Panc1 (cell line): ENCODE measurements at regions not wholly inside any gene's neighbourhood (a gene's known extent, or its start where the extent isn't known, plus 50 kb on each side); places are given as distances from the start of the nearest gene placed in this dataset.

ENCODE experiments used
- ATAC-seq: fragments of 200-7000 bp; cut with Tn5 transposase; 2 replicates; pipeline ENCODE4 v1.9.1; 2020; ENCODE audit warnings: mild to moderate bottlenecking, moderate library complexity
- BruUV-seq: library from RNA; stranded (reverse); fragments of 400-500 nt; replicated peaks from 2 replicates; lab custom pipeline; 2021; lab: Mats Ljungman, UMichigan
- CTCF ChIA-PET: fragments of 300-600 bp; sonication (Branson Sonifier 250); formaldehyde crosslinking; loops from one replicate; lab custom pipeline; 2022; ENCODE audit warnings: antibody characterized with exemption; lab: Charles Lee
- POLR2A ChIA-PET: fragments of 300-600 bp; sonication (Branson Sonifier 250); formaldehyde crosslinking; loops from one replicate; lab custom pipeline; 2022; ENCODE audit warnings: antibody characterized with exemption; lab: Charles Lee
- DNase-seq: peaks from one replicate; pipeline ENCODE4 v3.0.0-alpha.2; 2010; ENCODE audit warnings: low read depth, low spot score
- H3K27ac ChIP-seq: 2 replicates; pipeline ENCODE4 v1.5.1; 2011; ENCODE audit warnings: mild to moderate bottlenecking, low read length, inconsistent platforms
- H3K27me3 ChIP-seq: fragments of 200-500 bp; sonication (Bioruptor generic); 2 replicates; pipeline ENCODE4 v1.6.0; 2014; ENCODE audit warnings: low read length, inconsistent platforms; ENCODE audit not compliant: control insufficient read depth, insufficient read depth
- H3K36me3 ChIP-seq: fragments of 200-500 bp; sonication (Bioruptor generic); 2 replicates; pipeline ENCODE4 v1.5.1; 2014; ENCODE audit warnings: inconsistent platforms, mild to moderate bottlenecking, low read length, moderate library complexity; ENCODE audit not compliant: control insufficient read depth, insufficient read depth
- H3K4me1 ChIP-seq: 2 replicates; pipeline ENCODE4 v1.5.1; 2011; ENCODE audit warnings: inconsistent platforms, mild to moderate bottlenecking, low read length, moderate library complexity; ENCODE audit not compliant: control insufficient read depth, insufficient read depth
- H3K4me3 ChIP-seq, 2 experiments: 2 replicates each; pipeline ENCODE4 v1.5.1; 2011 to 2012; ENCODE audit warnings: low read depth in 2 of 2, low read length in 2 of 2, mild to moderate bottlenecking in 2 of 2, inconsistent platforms in 1 of 2, moderate library complexity in 1 of 2
- H3K9me3 ChIP-seq: fragments of 200-500 bp; sonication (Bioruptor generic); 2 replicates; pipeline ENCODE4 v1.5.1; 2014; ENCODE audit warnings: low read depth, mild to moderate bottlenecking, inconsistent platforms, low read length, moderate library complexity; ENCODE audit not compliant: control insufficient read depth, insufficient read depth
- CTCF ChIP-seq: fragments of 450-650 bp; IDR thresholded peaks from 2 replicates; pipeline ENCODE4 v1.5.1; 2017; ENCODE audit warnings: mild to moderate bottlenecking
- POLR2AphosphoS5 ChIP-seq: IDR thresholded peaks from 2 replicates; pipeline ENCODE4 v1.6.1; 2012; ENCODE audit warnings: mild to moderate bottlenecking, low read depth, low read length, moderate library complexity
- REST ChIP-seq, 2 experiments: IDR thresholded peaks; 2 replicates each; pipeline ENCODE4 v1.6.1; 2011 to 2012; ENCODE audit warnings: low read depth in 2 of 2, control low read depth in 1 of 2, low read length in 1 of 2, mild to moderate bottlenecking in 1 of 2, moderate library complexity in 1 of 2; ENCODE audit not compliant: insufficient read depth in 1 of 2
- SIN3A ChIP-seq: IDR thresholded peaks from 2 replicates; pipeline ENCODE4 v1.6.1; 2012; ENCODE audit warnings: low read depth, mild to moderate bottlenecking, low read length, moderate library complexity, borderline replicate concordance; ENCODE audit not compliant: insufficient read depth
- TCF7L2 ChIP-seq: IDR thresholded peaks from 2 replicates; pipeline ENCODE4 v1.6.1; 2011; ENCODE audit warnings: mild to moderate bottlenecking, low read depth, low read length, inconsistent platforms
- in situ Hi-C: cut with HindIII; loops from 2 replicates; pipeline ENCODE4 v1.10.0; 2016; ENCODE audit warnings: low sequenced_read_pairs, low pct_unique_long_range_greater_than_20kb
- intact Hi-C: fragments of 100-400 bp; cut with micrococcal nuclease; formaldehyde crosslinking; loops from one replicate; pipeline ENCODE4 v1.10.0; 2022; ENCODE audit not compliant: unreplicated experiment

GRCh38 chr1:166383635-166384346 lies 217.0 kb upstream of the FAM78B start:
- no peaks in the 10 kb centered on the region for H3K4me1 ChIP-seq
- no peak overlapping the region for H3K27ac ChIP-seq
- no peaks in the 10 kb centered on the region for H3K36me3 ChIP-seq
- ATAC-seq (no peak), DNase-seq (no peak)
- ChIA-PET POLR2A (no interaction called here), CTCF (no interaction called here)
- no peaks in the 10 kb centered on the region for H3K9me3 ChIP-seq
- in situ Hi-C loops = no loop called here
- BruUV-seq = no TSS peak
- no peaks in the 10 kb centered on the region; the same call in 1 of the 2 replicates for H3K27me3 ChIP-seq
- TF ChIP-seq TCF7L2 = no peak
- no peak for TF ChIP-seq REST (IDR thresholded peaks at IDR 0.05; ENCODE audit: insufficient read depth in 1 of 2, low read depth in 2 of 2, low read length in 1 of 2)
- no peak for TF ChIP-seq POLR2AphosphoS5
- no peak for TF ChIP-seq SIN3A
- TF ChIP-seq CTCF = no peak
- no peak overlapping the region for H3K4me3 ChIP-seq
- intact Hi-C loops = no loop called here

- H3K27me3 ChIP-seq = no peaks in the 10 kb centered on the region; the same call in 1 of the 2 replicates
- ChIA-PET CTCF (no interaction called here), POLR2A (no interaction called here)
These were observed 218.1 kb upstream of the FAM78B start for GRCh38 chr1:166384948-166385347.

More at GRCh38 chr1:166384948-166385347, 218.1 kb upstream of the FAM78B start:
- no peak overlapping the region for H3K4me3 ChIP-seq
- in situ Hi-C loops = no loop called here
- TF ChIP-seq CTCF (no peak), SIN3A (no peak), TCF7L2 (no peak), POLR2AphosphoS5 (no peak), REST (IDR thresholded peaks at IDR 0.05; ENCODE audit: insufficient read depth in 1 of 2, low read depth in 2 of 2, low read length in 1 of 2) (no peak)
- no peak overlapping the region for H3K27ac ChIP-seq
- H3K4me1 ChIP-seq = no peaks in the 10 kb centered on the region
- ATAC-seq = no peak
- no peaks in the 10 kb centered on the region for H3K36me3 ChIP-seq
- no TSS peak for BruUV-seq
- DNase-seq = no peak
- intact Hi-C loops = no loop called here
- no peaks in the 10 kb centered on the region for H3K9me3 ChIP-seq
